H1 (cell line): ENCODE measurements at regions not wholly inside any gene's neighbourhood (a gene's known extent, or its start where the extent isn't known, plus 50 kb on each side); places are given as distances from the start of the nearest gene placed in this dataset.

Experiments used
- CTCF ChIA-PET: fragments of 300-600 bp; sonication (Branson Sonifier 250); formaldehyde crosslinking; loops from one replicate; lab custom pipeline; 2021; ENCODE audit not compliant: partially characterized antibody; lab: Charles Lee
- POLR2A ChIA-PET: fragments of 300-600 bp; sonication (Branson Sonifier 250); formaldehyde crosslinking; loops from one replicate; lab custom pipeline; 2021; ENCODE audit warnings: inconsistent platforms; ENCODE audit not compliant: partially characterized antibody; lab: Charles Lee
- DNase-seq, 2 experiments: peaks; one replicate each; pipeline versions ENCODE4 v3.0.0 to v3.0.0-alpha.2; 2010 to 2022; ENCODE audit warnings: low spot score in 2 of 2, low read depth in 1 of 2, mixed read lengths in 1 of 2
- FAIRE-seq: peaks from 2 replicates; lab custom pipeline; 2011; peaks lifted over from hg19 to GRCh38; lab: Jason Lieb, UNC
- H2AFZ ChIP-seq: 2 replicates; pipeline ENCODE4 v1.8.1; 2012; ENCODE audit warnings: low read length, inconsistent platforms
- H2AK5ac ChIP-seq: 2 replicates; pipeline ENCODE4 v1.6.1; 2013; ENCODE audit warnings: low read depth, low read length
- H2BK120ac ChIP-seq: replicated peaks from 2 replicates; pipeline ENCODE3; 2013; ENCODE audit warnings: low read depth, low read length, inconsistent platforms
- H2BK12ac ChIP-seq: 2 replicates; pipeline ENCODE4 v1.6.1; 2013; ENCODE audit warnings: low read depth, low read length
- H2BK15ac ChIP-seq: 2 replicates; pipeline ENCODE4 v1.6.1; 2013; ENCODE audit warnings: low read length
- H2BK20ac ChIP-seq: 2 replicates; pipeline ENCODE4 v1.6.1; 2013; ENCODE audit warnings: low read length
- H2BK5ac ChIP-seq: 2 replicates; pipeline ENCODE4 v1.6.1; 2013; ENCODE audit warnings: low read depth, low read length
- H3K14ac ChIP-seq: 2 replicates; pipeline ENCODE4 v1.6.1; 2013; ENCODE audit warnings: inconsistent platforms; ENCODE audit not compliant: insufficient read length
- H3K18ac ChIP-seq: 2 replicates; pipeline ENCODE4 v1.6.1; 2013; ENCODE audit warnings: low read length; ENCODE audit errors: extremely low read depth
- H3K23ac ChIP-seq: 2 replicates; pipeline ENCODE4 v1.6.1; 2013; ENCODE audit warnings: inconsistent platforms; ENCODE audit not compliant: insufficient read length
- H3K23me2 ChIP-seq: 2 replicates; pipeline ENCODE4 v1.6.1; 2013; ENCODE audit warnings: low read depth, low read length
- H3K27ac ChIP-seq: 2 replicates; pipeline ENCODE4 v1.6.1; 2011; ENCODE audit warnings: low read depth, low read length, inconsistent platforms
- H3K27me3 ChIP-seq, 4 experiments: replicated peaks in 1 of 4; 1 replicate in 1 of 4; 2 replicates in 3 of 4; pipeline versions ENCODE4 v1.6.1 to v1.8.1; 2011 to 2013; ENCODE audit warnings: low read length in 3 of 4, mild to moderate bottlenecking in 3 of 4, inconsistent platforms in 2 of 4, mixed read lengths in 2 of 4, moderate library complexity in 1 of 4; ENCODE audit not compliant: control insufficient read depth in 3 of 4, insufficient read depth in 3 of 4; ENCODE audit errors: extremely low read depth in 1 of 4
- H3K36me3 ChIP-seq, 4 experiments: 2 replicates each; pipeline versions ENCODE4 v1.6.1 to v1.8.1; 2011 to 2013; ENCODE audit warnings: mild to moderate bottlenecking in 4 of 4, low read length in 3 of 4, moderate library complexity in 2 of 4, control low read depth in 1 of 4, inconsistent platforms in 1 of 4; ENCODE audit not compliant: insufficient read depth in 4 of 4, control insufficient read depth in 2 of 4
- H3K4ac ChIP-seq: replicated peaks from 2 replicates; pipeline ENCODE3; 2013; ENCODE audit warnings: low read length, low read depth, mixed read lengths, inconsistent platforms; ENCODE audit not compliant: insufficient read length
- H3K4me1 ChIP-seq, 4 experiments: replicated peaks in 1 of 4; 1 replicate in 1 of 4; 2 replicates in 3 of 4; pipeline versions ENCODE4 v1.6.1 to v1.8.1; 2011 to 2013; ENCODE audit warnings: low read length in 3 of 4, inconsistent platforms in 2 of 4, mixed read lengths in 1 of 4; ENCODE audit not compliant: insufficient read depth in 4 of 4, control insufficient read depth in 3 of 4
- H3K4me2 ChIP-seq, 2 experiments: 2 replicates each; pipeline versions ENCODE4 v1.6.1 to v1.8.1; 2011 to 2013; ENCODE audit warnings: low read depth in 2 of 2, low read length in 2 of 2, control low read depth in 1 of 2, inconsistent platforms in 1 of 2, mild to moderate bottlenecking in 1 of 2; ENCODE audit not compliant: insufficient read depth in 1 of 2
- H3K4me3 ChIP-seq, 4 experiments: fragments of 200-600, 300-600 bp in 1 of 4; sonication (generic), shearing (Covaris generic), sonication (Bioruptor Twin) in 1 of 4; 2 replicates each; pipeline versions ENCODE4 v1.5.1 to v1.8.1; 2011 to 2016; ENCODE audit warnings: low read length in 4 of 4, low read depth in 3 of 4, control low read depth in 2 of 4, inconsistent platforms in 2 of 4, mild to moderate bottlenecking in 2 of 4, mixed read lengths in 1 of 4, moderate library complexity in 1 of 4; ENCODE audit not compliant: insufficient read depth in 2 of 4; ENCODE audit errors: extremely low read depth in 1 of 4
- H3K56ac ChIP-seq: replicated peaks from 2 replicates; pipeline ENCODE3; 2013; ENCODE audit warnings: low read depth, mild to moderate bottlenecking, mixed read lengths, low read length, inconsistent platforms; ENCODE audit not compliant: insufficient read length
- H3K79me1 ChIP-seq: 2 replicates; pipeline ENCODE4 v1.6.1; 2013; ENCODE audit warnings: low read depth, low read length, control low read depth
- H3K79me2 ChIP-seq, 2 experiments: 2 replicates each; pipeline versions ENCODE4 v1.6.1 to v1.8.1; 2012 to 2013; ENCODE audit warnings: low read length in 2 of 2, mild to moderate bottlenecking in 2 of 2, inconsistent platforms in 1 of 2; ENCODE audit not compliant: insufficient read depth in 2 of 2, control insufficient read depth in 1 of 2
- H3K9ac ChIP-seq, 4 experiments: replicated peaks in 1 of 4; 1 replicate in 1 of 4; 2 replicates in 3 of 4; pipeline versions ENCODE4 v1.6.1 to v1.8.1; 2011 to 2013; ENCODE audit warnings: low read depth in 3 of 4, low read length in 3 of 4, control low read depth in 2 of 4, mild to moderate bottlenecking in 2 of 4, moderate library complexity in 2 of 4, inconsistent platforms in 1 of 4; ENCODE audit errors: extremely low read depth in 1 of 4
- H3K9me3 ChIP-seq, 2 experiments: 2 replicates each; pipeline versions ENCODE4 v1.6.1 to v1.8.1; 2012 to 2013; ENCODE audit warnings: mild to moderate bottlenecking in 2 of 2, moderate library complexity in 2 of 2, control low read depth in 1 of 2, inconsistent platforms in 1 of 2, low read depth in 1 of 2, low read length in 1 of 2, mixed read lengths in 1 of 2; ENCODE audit not compliant: insufficient read depth in 2 of 2
- H4K20me1 ChIP-seq, 2 experiments: replicated peaks in 1 of 2; 2 replicates each; pipeline versions ENCODE3 to v1.8.1; 2011 to 2013; ENCODE audit warnings: inconsistent platforms in 2 of 2, low read length in 2 of 2, mild to moderate bottlenecking in 1 of 2; ENCODE audit not compliant: insufficient read depth in 2 of 2, control insufficient read depth in 1 of 2
- H4K5ac ChIP-seq: 2 replicates; pipeline ENCODE4 v1.6.1; 2013; ENCODE audit warnings: low read length, low read depth, mixed read lengths, inconsistent platforms; ENCODE audit not compliant: insufficient read length
- H4K8ac ChIP-seq: 2 replicates; pipeline ENCODE4 v1.8.0; 2013; ENCODE audit warnings: mild to moderate bottlenecking, moderate library complexity, low read length, inconsistent platforms; ENCODE audit not compliant: insufficient read depth; ENCODE audit errors: extremely low read depth
- H4K91ac ChIP-seq: replicated peaks from 2 replicates; pipeline ENCODE3; 2013; ENCODE audit warnings: low read length, mixed read lengths, inconsistent platforms; ENCODE audit not compliant: insufficient read length
- BRCA1 ChIP-seq: IDR thresholded peaks from 2 replicates; pipeline ENCODE4 v1.6.1; 2012; ENCODE audit warnings: low read depth, low read length, improper control_type of control experiment
- KDM4A ChIP-seq: IDR thresholded peaks from one replicate; pipeline ENCODE4 v1.7.1; 2012; ENCODE audit warnings: low read depth, mild to moderate bottlenecking, moderate library complexity, low read length, inconsistent platforms; ENCODE audit not compliant: severe bottlenecking
- POLR2AphosphoS5 ChIP-seq: IDR thresholded peaks from 2 replicates; pipeline ENCODE4 v1.6.1; 2011; ENCODE audit warnings: low read depth, low read length
- SIRT6 ChIP-seq: IDR thresholded peaks from one replicate; pipeline ENCODE4 v1.7.1; 2012; ENCODE audit warnings: low read length, inconsistent platforms
- SP2 ChIP-seq: IDR thresholded peaks from 2 replicates; pipeline ENCODE4 v1.6.1; 2012; ENCODE audit warnings: mild to moderate bottlenecking, low read length, inconsistent platforms
- SUZ12 ChIP-seq: fragments of 200-600 bp; sonication (generic); IDR thresholded peaks from 2 replicates; pipeline ENCODE4 v1.6.1; 2012; ENCODE audit warnings: mild to moderate bottlenecking, inconsistent platforms, low read length, moderate library complexity, mixed read lengths
- TCF12 ChIP-seq: IDR thresholded peaks from 2 replicates; pipeline ENCODE4 v1.6.1; 2011; ENCODE audit warnings: low read depth, mild to moderate bottlenecking, low read length
- WGBS, 2 experiments: shearing (Covaris generic) in 1 of 2; methylation state at CpG; one replicate each; pipeline versions ENCODE4 v1.1.6 to v1.1.7; 2013 to 2015; ENCODE audit warnings: low lambda C conversion rate in 2 of 2, mixed read lengths in 2 of 2, inconsistent platforms in 1 of 2, low coverage in 1 of 2, missing lambda C conversion rate in 1 of 2; ENCODE audit not compliant: insufficient replicate concordance in 2 of 2, insufficient coverage in 1 of 2, insufficient read length in 1 of 2; ENCODE audit errors: extremely low coverage in 1 of 2, missing lambda C conversion rate in 1 of 2; 5-methylcytosine and 5-hydroxymethylcytosine counted together
- TF ChIP-seq, protein P1 (sequence below): IDR thresholded peaks from 2 replicates; pipeline ENCODE4 v1.6.1; 2012; ENCODE audit warnings: inconsistent platforms
- TF ChIP-seq, protein P2 (sequence below): IDR thresholded peaks from 2 replicates; pipeline ENCODE4 v1.6.1; 2012; ENCODE audit warnings: low read length, inconsistent platforms
- TF ChIP-seq, protein P3 (sequence below), 3 experiments: IDR thresholded peaks; 1 replicate in 2 of 3; 2 replicates in 1 of 3; pipeline versions ENCODE4 v1.5.1 to v1.6.1; 2011; ENCODE audit warnings: low read length in 3 of 3, mild to moderate bottlenecking in 3 of 3, inconsistent platforms in 2 of 3, low read depth in 1 of 3, moderate library complexity in 1 of 3; ENCODE audit not compliant: insufficient read depth in 1 of 3; ENCODE audit errors: control extremely low read depth in 1 of 3

DNA sequence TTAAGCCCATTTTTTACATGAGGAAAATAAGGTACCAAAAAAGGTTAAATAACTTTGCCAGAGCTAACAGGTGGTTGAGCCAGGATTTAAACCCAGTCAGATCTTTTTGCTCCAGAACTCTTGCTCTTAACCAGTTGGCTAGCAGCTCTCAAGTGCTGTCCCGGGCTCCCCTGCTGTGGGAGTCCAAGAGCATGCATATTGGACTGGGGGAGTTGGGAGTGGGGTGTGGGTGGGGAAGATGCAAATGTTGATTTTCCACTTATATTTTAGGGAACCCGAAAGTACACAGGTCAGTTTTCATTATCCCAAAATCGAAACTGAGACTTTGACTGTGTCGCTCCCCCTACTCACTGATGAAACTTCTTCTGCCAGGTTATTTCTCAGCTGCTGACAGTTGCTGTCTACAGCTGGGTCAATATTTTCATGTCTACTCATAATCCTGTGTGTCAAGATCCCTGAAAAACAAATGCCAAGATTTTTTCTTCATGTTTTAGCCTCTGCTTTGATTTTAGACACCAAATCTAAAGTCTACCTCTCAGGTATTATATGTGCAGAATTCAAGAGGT lies 172.3 kb upstream of the TMPO start:
- no peak overlapping the region for H3K56ac ChIP-seq
- WGBS, 2 experiments: 92% methylated on average over 4 of the region's 4 CpGs; no CpG with 5 or more reads in 1 of the 2 experiments
- no peak overlapping the region for H2AK5ac ChIP-seq
- peaks cover 2 to 7% (median 4%) of the 10 kb centered on the region in 4 experiments; a peak in 4 of 7 replicates for H3K4me1 ChIP-seq
- H3K79me1 ChIP-seq: no peaks in the 10 kb centered on the region
- H2BK120ac ChIP-seq: no peak overlapping the region
- H3K9me3 ChIP-seq: no peaks in the 10 kb centered on the region
- H2BK12ac ChIP-seq: no peak overlapping the region
- no peak overlapping the region for H3K4me3 ChIP-seq
- no peaks in the 10 kb centered on the region for H4K20me1 ChIP-seq
- CTCF ChIA-PET: interaction anchor here (0.9 to 2.0 kb wide), 7 partner anchors 16 to 116 kb away, joined by 3 to 9 read pairs (median 4); no protein-coding TSS in a partner anchor
- H2BK15ac ChIP-seq: no peak overlapping the region
- no peak overlapping the region for H3K27ac ChIP-seq
- POLR2A ChIA-PET: no interaction called here
- no peak overlapping the region for H4K8ac ChIP-seq
- no peak overlapping the region for H3K4me2 ChIP-seq
- H3K27me3 ChIP-seq: no peaks in the 10 kb centered on the region
- no peak overlapping the region for H3K9ac ChIP-seq
- H2BK5ac ChIP-seq: no peak overlapping the region
- H3K79me2 ChIP-seq: no peaks in the 10 kb centered on the region
- no peak overlapping the region for H4K91ac ChIP-seq
- no peak overlapping the region for H3K4ac ChIP-seq
- H4K5ac ChIP-seq: no peak overlapping the region
- H2BK20ac ChIP-seq: no peak overlapping the region
- no peak overlapping the region for H3K18ac ChIP-seq
- no peaks in the 10 kb centered on the region for H3K23me2 ChIP-seq
- H3K14ac ChIP-seq: no peak overlapping the region
- FAIRE-seq (no peak), DNase-seq (no peak)
- no peak overlapping the region for H2AFZ ChIP-seq
- H3K23ac ChIP-seq: no peak overlapping the region
- no peaks in the 10 kb centered on the region for H3K36me3 ChIP-seq
- no peak for TF ChIP-seq POLR2AphosphoS5
- no peak for TF ChIP-seq TCF12
- TF ChIP-seq, protein P1, sequence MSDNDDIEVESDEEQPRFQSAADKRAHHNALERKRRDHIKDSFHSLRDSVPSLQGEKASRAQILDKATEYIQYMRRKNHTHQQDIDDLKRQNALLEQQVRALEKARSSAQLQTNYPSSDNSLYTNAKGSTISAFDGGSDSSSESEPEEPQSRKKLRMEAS: no peak
- TF ChIP-seq SUZ12: no peak
- TF ChIP-seq BRCA1: no peak
- TF ChIP-seq, protein P2, sequence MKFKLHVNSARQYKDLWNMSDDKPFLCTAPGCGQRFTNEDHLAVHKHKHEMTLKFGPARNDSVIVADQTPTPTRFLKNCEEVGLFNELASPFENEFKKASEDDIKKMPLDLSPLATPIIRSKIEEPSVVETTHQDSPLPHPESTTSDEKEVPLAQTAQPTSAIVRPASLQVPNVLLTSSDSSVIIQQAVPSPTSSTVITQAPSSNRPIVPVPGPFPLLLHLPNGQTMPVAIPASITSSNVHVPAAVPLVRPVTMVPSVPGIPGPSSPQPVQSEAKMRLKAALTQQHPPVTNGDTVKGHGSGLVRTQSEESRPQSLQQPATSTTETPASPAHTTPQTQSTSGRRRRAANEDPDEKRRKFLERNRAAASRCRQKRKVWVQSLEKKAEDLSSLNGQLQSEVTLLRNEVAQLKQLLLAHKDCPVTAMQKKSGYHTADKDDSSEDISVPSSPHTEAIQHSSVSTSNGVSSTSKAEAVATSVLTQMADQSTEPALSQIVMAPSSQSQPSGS: no peak
- TF ChIP-seq, protein P3, sequence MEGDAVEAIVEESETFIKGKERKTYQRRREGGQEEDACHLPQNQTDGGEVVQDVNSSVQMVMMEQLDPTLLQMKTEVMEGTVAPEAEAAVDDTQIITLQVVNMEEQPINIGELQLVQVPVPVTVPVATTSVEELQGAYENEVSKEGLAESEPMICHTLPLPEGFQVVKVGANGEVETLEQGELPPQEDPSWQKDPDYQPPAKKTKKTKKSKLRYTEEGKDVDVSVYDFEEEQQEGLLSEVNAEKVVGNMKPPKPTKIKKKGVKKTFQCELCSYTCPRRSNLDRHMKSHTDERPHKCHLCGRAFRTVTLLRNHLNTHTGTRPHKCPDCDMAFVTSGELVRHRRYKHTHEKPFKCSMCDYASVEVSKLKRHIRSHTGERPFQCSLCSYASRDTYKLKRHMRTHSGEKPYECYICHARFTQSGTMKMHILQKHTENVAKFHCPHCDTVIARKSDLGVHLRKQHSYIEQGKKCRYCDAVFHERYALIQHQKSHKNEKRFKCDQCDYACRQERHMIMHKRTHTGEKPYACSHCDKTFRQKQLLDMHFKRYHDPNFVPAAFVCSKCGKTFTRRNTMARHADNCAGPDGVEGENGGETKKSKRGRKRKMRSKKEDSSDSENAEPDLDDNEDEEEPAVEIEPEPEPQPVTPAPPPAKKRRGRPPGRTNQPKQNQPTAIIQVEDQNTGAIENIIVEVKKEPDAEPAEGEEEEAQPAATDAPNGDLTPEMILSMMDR (IDR thresholded peaks at IDR 0.05; ENCODE audit: control extremely low read depth in 1 of 3, insufficient read depth in 1 of 3, low read depth in 1 of 3, low read length in 3 of 3): no peak
- no peak for TF ChIP-seq KDM4A
- no peak for TF ChIP-seq SP2
- no peak for TF ChIP-seq SIRT6
